Stimulated activated CD8-positive, alpha-beta memory T cell treated with anti-CD3 and anti-CD28 coated beads, Interleukin-4, amount 100 ng/mL, for 48 hours (primary cell): ENCODE measurements at regions not wholly inside any gene's neighbourhood (a gene's known extent, or its start where the extent isn't known, plus 50 kb on each side); places are given as distances from the start of the nearest gene placed in this dataset.
"Not testable (repeated sequence)": the region's sequence is repeated elsewhere in the genome, so short reads cannot be mapped to it uniquely, and the experiment has no call there.

Experiments used
- DNase-seq: peaks from one replicate; pipeline ENCODE4 v3.0.0-alpha.2; 2020

DNA sequence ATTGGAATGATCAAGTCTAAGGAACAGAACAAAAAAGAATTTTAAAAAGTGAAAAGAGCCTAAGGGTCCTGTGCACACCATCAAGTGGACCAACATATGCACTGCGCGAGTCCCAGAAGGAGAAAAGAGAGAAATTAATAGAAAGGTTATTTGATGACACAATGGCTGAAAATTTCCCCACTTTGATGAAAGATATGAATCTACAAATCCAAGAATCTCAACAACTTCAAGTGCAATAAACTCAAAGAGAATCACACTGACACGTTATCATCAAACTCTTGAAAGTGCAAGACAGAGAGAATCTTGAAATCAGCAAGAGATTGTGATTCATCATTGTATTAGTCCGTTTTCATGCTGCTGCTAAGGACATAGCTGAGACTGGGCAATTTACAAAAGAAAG, 230.8 kb downstream of the ADAMTS15 start:
- no peak for DNase-seq

DNA sequence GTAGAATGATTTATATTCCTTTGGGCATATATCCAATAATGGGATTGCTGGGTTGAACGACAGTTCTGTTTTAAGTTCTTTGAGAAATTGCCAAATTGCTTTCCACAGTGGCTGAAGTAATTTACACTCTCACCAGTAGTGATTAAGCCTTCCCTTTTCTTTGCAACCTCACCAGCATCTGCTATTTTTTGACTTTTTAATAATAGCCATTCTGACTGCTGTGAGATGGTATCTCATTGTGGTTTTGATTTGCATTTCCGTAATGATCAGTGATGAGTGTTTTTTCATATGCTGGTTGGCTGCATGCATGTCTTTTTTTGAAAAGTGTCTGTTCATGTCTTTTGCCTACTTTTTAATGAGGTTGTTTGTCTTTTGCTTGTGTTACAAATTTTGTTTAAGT, 233.8 kb downstream of the SNX19 start:
- DNase-seq: not testable (repeated sequence)

DNA sequence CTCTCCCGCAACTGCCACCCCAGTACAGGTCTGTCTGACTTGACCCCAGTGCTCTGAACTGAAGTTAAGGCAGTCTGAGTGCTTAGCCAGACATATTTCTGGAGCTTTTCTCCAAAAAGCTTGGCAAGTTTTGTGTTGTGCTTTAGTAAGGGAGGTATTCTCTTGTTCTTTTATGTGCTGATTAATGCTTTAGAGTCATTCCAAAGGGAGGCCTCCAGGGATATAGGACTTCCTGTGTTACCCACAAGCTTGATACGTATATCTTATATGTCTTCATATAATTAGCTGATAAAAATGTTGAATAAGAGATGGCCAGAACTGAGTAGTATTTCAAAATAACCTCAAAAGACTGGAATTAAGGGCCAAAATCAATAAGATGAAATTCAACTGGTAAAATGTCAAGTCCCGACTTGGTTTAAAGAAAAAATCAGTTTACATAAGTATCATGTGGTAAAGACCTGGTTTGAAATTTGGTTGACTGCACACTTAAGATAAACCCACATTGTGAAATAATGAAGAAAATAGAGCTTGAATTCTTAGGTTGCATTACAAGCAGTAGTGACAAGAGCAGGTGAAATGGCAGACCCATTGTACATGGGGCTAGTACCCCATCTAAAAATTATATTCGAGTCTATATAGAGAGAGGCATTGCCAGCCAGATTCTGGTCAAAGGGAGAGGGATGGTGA, 226.9 kb downstream of the SNX19 start:
- DNase-seq: no peak

DNA sequence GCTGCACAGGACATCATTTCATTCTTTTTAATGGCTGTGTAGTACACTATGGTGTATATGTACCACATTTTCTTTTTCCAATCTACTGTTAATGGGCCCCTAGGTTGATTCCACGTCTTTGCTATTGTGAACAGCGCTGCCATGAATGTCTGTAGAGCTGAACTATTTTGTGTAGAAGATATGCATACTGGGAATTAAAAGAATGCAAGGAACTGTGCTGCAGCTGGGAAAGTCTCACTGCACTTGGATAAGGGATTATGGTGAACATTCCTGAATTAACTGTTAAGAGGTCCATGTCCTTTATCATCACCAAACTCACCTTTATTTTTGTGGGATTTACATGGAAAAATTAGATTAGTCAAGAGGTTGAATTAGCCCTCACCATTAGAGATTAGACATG, 224.7 kb downstream of the SNX19 start:
- DNase-seq: no peak

DNA sequence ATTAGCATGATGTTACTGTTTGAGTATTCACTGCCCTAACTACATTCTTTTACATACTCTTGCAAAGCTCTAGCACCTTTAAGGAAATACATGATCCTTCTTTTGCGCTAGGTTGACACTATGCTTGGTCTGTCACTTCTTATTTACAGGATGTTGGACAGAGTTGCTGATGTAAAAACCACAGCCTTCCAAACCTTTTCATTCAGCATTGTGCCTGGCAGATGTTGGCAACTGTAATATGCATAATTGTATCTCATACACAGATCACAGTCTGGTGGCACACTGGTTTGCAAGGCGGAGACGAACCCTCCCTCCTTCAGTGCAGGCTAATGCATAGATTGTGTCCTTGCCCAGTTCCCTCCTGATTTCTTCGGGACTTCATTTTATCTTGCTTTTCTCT, 224.1 kb downstream of the SNX19 start:
- DNase-seq: no peak

DNA sequence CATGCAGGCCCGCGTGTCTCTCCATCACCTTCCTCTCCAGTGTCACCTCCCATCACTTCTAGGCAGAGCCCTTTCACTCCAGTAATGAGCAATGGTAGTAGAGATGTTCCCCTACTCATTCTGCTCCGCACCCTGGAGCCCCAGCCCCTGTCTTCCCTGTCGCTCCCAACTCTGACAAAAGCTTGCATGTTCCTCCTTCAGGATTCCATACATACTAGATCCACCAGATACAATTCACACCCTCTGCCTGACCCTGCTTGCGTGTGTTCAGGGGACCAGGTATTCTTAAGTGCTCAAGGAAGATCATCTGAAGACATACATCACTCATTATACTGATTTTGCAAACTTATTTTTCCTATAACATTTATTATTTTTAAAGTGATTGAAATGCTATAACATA, 222.7 kb downstream of the SNX19 start:
- DNase-seq: no peak

DNA sequence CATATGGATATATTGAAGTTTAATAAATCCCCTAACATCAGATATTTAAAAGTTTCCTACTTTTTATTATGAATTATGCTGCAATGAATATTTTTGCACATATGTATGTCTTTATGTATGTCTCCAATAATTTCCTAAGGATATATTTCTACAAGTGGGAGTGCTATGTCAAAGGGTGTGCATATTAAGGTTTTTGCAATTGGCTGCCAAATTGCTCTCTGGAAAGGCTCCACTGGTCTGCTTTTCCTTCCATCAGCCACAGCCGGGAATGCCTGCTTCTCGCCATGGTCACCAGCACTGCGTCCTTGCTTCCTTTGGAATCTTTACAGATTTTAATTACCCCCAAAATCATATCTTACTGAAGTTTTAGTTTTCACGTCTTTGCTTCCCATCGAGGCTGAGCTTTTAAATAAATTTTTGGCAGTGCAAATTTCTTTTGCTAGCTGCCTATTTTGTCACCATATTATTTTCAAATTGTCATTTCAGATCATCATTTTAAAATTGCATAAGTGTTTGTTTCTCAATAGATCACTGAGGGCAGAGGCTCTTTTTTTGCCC, 221.7 kb downstream of the SNX19 start:
- DNase-seq: no peak

DNA sequence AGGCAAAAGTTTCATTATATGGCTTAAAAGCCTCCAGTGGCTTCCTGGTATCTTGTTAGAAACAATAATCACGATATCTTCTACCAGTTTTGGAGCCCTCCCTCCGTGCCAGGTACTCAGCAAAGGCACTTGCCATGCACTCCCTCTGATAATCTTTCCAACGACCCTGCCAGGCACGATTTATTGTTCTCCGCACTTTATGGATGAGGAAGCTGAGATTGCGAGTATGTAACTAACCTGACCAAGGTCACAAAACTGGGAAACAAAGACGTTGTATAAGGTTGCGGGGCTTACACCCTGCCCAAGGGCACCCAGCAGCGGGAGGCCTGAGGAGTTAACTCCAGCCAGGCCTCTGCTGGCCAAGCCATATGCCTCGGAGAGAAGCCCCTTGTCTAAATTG, 218.1 kb downstream of the SNX19 start:
- DNase-seq: no peak

DNA sequence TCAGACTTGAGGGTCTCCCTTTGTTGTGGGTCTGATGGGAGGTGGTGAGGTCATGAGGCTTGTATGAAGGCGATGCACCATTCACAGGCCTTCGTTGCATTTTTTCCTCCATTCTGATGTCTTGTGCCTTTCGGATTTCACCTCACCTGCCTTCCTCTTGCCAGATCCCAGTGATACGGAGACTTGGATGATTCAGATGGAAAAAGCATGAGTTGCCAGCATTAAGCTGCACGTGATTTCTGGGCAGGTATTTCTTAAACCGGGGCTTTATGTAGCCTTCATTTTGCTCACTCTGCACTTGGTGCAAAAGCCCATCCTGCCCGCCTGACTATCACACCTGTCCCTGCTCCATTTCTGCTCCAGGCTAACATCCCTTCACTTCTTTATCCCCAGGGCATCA, 216.7 kb downstream of the SNX19 start:
- DNase-seq: no peak

DNA sequence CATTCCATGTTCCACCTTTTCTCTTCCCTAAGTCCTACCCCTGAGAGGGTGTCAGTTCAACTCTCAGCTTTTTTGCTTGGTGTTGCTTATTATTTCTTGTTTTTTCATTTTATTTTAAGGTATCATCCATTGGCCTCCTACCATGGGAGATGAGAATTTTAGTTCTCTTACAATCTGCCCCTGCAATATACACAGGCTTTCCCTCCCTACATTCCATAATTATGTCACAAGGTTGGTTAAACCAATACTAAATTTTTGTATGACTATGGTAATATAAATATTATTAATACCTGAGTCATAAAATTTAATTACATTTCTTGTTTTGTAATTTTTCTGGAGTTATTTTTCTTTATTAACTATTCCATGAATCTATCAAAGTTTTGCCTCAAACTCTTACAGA, 216.2 kb downstream of the SNX19 start:
- no peak for DNase-seq

DNA sequence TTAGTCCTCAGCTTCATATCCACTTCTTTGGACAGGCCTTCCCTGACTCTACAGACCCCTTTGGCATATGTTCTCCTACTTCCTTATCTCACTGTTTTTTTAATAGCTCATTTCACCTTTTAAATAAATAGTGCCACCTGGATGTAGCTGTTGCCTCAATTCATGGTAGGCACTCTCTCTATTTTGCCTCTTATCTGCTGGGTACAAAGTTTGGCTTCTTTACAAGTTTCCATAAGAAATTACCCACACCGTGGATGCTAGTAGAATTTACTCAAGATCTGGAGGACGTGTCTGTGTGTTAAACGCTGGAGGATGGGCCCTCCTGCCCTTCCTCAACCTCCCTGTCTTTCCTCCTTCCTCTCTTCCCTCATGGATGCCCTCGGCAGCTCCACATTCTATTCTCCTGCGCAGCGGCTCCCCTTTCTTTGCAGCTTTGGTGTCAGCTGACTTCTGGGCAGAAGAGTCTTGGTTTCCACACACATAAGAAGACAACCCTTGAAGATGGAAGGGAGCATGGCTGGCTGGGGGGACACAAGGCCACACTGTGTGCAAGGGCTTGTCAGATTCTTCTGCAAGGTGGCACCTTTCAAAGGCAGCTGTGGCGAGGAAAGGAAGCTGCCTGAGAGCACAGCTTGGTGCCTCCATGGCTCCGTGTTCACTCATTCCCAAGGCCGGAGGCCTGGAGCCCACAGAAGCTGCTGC, 212.6 kb downstream of the SNX19 start:
- no peak for DNase-seq

DNA sequence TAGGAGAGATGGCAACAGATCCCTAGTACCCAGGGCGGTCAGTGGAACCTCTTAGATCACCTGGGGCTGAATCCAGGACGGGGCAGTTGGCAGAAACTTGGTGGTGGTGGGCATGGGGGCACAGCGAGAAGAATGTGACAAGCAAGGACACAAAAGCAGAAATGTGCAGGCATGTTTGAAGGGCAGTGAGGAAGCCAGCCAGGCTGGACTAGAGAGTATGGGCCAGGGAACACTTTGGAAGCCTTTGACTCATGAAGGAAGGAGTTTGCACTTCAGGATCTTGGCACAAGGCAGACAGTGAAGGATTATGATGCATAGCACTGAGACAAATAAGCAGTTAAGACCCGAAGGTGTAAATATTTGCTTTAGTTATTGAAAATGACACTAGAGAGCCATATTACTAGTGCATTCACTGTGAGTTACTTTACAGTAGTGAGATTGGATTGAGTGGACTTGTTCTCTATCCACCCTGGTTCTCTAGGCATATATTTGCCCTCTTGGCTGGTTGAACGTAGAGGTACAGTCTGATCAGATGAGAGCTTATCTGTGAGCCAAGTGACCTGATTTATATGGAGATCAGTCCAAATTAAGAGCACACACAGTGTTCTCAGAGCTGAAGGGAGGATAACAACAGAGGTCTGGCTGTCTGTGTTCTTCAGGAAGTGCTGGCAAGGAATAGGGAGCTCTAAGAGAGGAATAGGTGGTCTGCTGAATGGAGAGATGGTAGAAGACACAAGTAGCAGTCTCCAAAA, 210.4 kb downstream of the SNX19 start:
- DNase-seq: no peak

DNA sequence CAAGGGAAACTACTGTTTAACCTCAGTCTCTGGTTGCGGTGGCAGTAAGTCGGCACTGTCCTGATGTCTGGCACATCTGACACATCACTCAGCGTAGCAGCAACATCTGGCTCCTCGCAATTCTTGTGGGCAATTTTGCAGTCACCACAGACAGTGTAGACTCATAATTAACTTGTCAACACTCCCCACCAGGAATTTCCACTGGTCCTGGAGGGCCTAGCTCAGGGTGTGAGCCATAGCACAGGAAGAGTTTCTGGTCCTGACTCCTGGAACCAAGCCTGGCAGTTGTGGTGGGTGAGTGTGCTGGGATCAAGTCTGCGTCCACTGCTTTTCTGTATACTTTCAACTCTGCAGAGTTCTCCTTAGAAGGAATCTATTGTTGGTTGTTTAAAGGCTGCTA, 209.7 kb downstream of the SNX19 start:
- no peak for DNase-seq

DNA sequence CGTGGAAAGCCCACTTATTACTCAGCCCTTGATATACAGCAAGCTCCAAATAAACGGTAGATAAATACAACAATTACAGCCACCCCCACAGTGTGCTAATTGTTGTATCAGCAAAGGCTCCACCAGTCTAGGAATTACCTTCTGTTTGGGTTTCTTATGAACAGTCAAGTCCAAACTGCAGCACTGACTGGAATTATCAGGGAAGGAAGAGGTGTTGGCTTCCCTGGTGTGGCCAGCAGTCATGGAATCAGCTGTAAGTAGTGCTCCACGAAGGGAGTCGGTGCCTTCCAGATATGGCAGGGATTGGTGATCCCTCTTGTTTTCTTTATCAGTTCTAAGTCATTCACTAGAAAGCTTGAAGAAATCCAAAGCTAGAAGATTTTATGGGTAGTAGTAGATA, 209.1 kb downstream of the SNX19 start:
- no peak for DNase-seq

DNA sequence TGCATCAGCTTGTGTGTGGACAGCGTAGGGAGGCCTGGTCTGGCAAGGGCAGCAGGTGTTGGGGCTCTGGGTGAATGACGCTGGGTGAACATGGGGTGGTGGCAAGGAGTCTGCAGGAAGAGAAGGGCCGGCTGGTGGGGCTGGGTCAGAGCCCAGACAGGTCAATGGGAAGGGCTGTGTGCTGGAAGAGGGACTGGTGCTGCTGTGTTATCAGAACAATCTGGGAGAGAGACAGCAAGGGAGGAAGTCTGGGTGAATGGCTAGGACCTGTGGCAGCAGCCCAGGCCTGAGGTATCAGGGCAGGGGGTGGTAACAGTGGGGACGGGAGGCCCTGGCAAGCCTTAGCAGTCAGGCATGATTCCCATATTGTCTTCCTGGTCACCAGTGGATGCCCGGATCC, 206.7 kb downstream of the SNX19 start:
- no peak for DNase-seq

DNA sequence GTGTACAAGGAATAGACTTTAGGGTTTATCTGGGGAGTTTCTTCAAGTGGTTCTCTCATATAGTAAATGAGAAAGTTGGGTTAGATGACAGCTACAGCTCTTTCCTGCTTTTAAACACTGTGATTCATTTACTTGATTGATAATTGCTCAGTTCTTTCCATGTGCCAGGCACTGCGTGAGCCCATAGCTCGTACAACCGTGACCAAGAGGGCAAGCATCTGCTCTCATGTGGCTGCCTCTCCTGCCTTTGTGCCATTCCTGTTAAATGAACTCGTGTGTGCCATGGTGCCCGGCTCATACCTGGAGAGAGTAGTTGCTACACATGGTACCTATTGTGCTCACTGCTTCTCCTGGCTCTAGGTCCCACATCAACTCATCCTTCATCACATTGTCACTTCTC, 206.3 kb downstream of the SNX19 start:
- DNase-seq: no peak

DNA sequence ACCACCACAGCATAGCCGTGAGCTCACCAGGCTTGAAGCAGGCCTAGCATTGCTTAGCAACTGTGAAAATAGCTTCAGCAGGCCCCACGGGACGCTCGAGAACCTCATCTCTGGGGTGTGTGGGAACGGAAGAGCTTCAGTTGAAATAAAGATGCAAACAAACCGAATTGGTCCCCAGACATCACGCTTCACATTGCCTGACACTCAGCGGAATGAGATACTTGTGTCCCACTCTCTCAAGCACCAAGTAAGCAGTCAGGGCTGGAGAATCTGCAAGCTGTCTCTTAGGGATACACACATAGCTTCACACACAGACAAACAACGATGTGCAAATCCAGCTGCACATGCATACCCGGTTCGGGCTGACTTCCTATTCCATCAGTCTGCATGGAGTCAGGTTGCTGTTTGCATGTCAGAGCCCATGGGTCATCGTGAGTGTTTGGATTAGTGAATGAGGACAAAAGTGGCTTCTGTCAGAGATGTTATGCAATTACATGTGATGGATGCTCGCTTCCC, 205.7 kb downstream of the SNX19 start:
- DNase-seq: no peak

DNA sequence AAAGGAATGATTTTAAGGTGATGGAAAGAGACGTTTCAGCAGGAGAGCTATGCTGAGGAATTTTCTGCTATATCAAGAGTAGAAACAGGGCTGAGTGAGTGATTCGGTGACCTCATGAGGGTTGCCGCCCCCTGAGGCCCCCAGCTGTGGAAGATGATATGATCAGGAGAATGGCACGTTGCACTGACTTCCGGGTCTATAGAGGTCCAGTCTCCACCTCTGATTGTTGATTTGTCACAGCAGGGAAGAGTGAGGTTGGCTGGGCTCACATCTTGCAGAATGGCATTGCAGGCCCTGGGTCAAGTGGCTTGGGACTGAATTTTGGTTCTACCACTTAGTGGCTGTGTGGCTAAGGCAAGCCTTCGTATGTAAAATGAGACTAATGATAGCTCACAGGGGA, 205.1 kb downstream of the SNX19 start:
- no peak for DNase-seq

DNA sequence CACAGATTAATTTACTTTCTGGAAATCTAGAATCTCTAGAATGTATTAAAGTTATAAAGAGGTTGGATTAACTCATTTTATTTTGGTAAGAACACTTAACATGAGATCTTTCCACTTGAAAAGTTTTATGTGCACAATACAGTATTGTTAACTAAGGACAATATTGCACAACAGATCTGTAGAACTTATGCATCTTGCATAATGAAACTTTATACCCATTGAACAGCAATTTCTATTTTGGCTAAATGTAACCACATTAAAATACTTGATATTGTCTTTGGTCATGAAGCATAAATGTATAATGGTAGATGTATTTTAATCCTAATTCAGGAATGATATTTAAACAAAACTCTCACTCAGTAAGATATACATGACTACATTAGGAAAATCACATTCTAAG, 203.8 kb downstream of the SNX19 start:
- no peak for DNase-seq

DNA sequence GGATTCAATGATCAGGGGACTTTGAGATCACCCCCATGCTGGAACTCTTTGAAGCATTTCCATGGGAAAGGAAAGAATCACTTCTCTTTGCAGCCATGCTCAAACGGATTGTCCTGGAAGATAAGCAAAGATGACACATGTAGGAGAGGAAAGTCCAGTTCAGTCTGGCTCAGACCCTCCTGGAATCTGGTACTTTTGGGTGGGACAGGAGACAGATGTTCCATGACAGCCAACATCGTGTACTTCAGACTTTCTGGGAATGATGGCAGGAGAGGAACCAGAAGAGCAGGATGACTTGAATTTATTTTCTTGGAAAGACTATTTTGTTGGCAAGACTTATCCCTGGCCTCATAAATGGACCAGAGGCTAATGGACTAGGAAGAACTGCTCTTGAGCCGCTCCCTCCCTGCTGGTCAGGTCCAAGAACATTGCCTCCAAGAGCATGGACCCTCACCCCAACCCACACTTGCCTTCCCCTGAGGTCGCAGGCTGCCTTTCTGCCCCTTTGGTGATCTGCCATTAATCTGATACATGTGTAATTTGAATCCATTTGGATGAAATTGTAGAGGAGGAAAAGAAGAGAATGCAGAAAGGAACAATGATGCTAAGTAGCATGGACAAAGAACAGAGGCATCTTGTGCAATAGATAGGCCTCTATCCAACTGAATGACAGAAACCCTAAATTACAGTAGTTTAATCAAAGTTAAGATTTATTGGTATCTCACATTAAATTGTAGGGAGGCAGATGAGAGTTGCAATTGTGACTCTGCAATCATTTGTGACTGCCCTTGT, 201.0 kb downstream of the SNX19 start:
- DNase-seq: no peak

DNA sequence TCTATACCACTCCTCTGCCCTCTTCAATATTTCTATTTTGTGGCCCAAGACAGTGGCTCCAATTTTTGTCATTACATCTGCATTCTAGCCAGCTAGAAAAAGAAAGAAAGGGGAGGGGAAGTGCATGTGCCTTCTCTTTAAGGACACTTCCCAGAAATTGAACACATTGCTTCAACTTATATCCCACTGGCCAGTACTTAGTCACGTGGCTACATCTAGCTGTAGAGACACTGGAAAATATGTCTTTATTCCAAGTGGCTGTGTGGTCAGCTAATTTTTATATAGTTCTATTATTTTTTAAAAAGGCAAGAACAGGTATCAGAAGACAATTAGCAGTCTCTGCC, 200.4 kb downstream of the SNX19 start:
- DNase-seq: no peak

DNA sequence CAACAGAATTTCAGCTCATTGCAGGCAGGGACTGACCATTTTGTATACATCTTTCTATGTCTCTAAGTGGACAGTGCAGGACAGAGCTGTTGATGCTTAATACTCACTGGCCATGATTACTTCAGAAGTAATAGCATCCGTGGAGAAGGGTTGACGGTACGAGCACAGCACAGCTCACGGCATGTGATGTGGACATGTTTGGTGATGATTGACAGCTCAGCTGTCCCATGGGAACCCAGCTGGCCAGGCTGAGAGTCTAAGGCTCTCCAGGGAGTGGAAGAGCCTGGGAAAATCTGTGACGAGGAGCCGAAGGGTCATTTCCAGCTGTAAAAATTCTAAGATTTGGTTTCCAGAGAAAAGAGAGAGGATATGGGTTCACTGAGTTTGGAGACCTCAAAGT, 198.2 kb downstream of the SNX19 start:
- no peak for DNase-seq
